GM18517 (cell line): ENCODE measurements at regions not wholly inside any gene's neighbourhood (a gene's known extent, or its start where the extent isn't known, plus 50 kb on each side); places are given as distances from the start of the nearest gene placed in this dataset.

Experiments used
- ATAC-seq: cut with Tn5 transposase; IDR thresholded peaks from one replicate; pipeline ENCODE4 v1.9.1; 2021; ENCODE audit warnings: mild to moderate bottlenecking, moderate library complexity; ENCODE audit not compliant: unreplicated experiment

DNA sequence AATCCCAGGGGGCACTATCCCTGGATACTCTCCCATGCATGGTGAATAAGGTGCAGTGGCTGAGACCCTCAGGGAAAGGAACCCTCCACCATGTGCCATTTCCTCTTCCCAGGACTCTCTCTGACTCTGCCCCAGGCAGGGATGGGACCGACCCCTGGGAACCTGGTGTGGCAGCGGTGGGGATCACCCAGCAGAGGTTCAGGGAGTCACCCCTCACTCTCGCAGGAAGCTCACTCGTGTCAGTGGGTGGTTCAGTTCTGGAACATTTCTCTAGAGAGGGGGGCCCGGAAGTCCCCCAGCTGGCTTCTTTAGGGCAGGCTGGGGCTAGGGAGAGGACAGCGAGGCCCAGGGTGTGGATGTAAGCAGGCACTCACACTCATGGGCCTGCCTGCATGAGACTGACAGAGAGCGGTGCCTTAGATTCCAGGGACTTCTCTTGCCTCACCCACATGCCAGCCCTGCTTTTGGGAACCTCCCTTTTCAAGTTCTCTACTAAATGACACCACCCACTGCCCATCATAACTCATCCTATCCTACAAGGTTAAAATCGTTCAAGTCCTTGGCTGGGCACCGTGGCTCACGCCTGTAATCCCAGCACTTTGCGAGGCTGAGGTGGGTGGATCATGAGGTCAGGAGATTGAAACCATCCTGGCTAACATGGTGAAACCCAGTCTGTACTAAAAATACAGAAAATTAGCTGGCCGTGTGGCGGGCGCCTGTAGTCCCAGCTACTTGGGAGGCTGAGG lies 109.7 kb upstream of the SDK2 start:
- ATAC-seq, result no peak

DNA sequence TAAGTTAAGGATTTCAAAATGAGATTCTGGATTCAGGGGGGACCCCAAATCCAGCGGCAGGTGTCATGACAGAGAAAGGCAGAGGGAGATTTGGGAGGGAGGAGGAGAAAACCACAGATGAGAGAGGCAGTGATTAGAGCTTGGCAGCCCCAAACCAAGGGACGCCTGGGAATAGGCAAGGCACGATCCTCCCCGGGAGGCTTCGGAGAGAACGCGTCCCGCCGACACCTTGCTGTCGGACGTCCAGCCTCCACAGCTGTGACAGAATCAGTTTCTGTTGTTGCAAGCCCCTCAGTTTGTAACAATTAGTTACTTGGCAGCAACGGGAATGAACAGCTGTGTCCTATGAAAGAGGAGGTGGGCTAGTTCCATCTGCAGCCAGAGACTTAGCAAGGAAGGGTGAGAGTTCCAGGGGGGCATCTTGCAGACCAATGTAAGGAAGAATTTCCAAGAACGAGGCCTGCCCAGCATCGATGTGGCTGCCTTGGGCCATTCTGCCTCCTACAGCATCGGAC lies 110.7 kb upstream of the SDK2 start:
- no peak for ATAC-seq

DNA sequence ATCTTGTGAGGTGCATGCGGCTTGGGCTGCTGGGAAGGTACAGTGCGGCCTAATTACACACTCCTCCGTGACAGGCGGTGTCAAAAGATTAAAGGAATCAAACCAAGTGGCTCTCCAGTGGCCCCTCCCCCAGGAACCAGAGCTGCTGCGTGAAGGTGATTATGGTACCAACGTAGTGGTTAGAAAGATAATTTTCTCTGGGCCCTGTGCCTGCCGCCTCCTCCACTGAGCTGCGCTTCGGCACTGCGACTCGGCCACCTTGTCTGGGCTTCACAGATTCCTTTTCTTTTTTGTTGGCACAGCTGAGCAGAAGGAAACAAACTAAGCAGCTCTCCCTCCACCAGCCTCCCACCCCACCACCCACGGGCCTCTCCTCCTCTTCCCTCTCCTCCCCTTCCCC lies 113.2 kb upstream of the SDK2 start:
- ATAC-seq, result no peak

GRCh38 chr17:73758245-73758644 lies 114.0 kb upstream of the SDK2 start:
- no peak for ATAC-seq

- ATAC-seq, result no peak
These were observed 115.1 kb upstream of the SDK2 start for GRCh38 chr17:73759324-73759723.

DNA sequence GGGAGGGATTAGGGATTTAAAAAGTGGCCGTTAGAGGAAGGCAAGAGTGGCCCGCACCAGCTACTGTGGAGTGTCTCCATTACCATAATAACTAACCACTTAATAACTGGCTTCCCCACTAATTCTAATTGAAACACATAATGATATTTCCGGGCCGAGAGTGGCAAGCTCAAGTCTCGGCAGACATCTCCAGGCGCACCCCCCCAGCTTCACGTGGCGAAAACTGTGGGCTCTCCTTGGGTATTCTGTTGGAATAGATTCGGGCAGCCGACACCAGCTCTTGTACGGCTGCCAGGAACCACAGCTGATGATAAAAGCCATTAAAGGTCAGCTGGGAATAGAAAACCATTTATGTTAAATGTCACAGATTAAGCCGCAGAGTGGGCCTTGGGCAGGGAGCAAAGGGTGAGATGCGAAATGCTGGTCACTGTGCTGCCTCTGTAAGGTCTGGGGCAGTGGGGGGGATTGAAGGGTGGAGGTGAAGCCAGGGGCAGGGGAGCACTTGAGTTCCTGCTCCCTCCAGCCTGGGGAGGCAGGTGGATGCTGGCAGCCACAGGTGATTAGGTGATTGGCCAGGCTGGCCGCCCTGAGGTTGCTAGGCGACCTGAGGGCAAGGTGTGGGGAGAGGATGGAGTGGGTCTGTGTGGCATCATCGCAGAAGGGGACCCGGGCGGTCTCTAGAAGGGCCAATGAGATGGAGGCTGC lies 115.6 kb upstream of the SDK2 start:
- no peak for ATAC-seq

GRCh38 chr17:73760439-73760758 lies 116.2 kb upstream of the SDK2 start:
- ATAC-seq, result no peak

GRCh38 chr17:73765824-73766563 lies 121.7 kb upstream of the SDK2 start:
- no peak for ATAC-seq

DNA sequence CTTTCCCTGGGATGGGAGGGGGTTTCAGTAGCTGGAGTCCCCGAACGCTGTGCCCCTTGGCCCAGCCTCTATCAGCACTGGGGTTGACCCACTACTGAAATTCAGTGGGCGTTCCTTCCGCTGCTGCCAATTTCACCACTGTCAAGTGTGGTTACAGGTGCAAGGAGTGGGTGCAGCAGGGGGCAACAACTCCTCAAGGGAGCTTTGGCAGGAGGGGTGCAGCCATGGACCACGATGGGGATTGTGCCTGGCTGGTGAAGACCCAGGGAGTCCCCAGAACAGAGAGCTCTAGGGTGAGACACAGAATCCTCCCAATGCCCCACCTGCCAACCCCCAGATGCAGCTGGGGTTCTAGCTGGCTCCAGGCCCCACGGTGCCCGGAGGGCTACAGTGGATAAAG lies 123.5 kb upstream of the SDK2 start:
- no peak for ATAC-seq

DNA sequence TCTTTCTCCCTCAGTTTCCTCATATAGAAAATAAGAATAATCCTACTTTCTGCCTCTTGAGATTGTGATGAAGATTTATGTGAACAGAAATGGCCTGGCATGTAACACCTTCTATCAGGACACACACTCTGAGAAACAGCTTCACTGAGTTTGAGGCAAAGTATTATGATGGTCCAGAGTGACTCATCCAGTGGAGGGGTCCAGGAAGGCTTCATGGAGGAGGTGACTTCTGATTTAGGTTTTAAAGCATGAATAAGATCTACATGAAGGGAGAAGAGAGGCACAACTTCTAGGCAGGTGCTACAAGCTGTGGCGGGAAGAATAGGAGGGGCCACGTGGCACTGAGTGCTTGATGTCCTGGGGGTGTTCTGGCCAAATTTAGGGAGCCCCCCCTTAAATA lies 124.4 kb upstream of the SDK2 start:
- ATAC-seq, result no peak

- no peak for ATAC-seq
These were observed 125.2 kb upstream of the SDK2 start for GRCh38 chr17:73769479-73769878.

DNA sequence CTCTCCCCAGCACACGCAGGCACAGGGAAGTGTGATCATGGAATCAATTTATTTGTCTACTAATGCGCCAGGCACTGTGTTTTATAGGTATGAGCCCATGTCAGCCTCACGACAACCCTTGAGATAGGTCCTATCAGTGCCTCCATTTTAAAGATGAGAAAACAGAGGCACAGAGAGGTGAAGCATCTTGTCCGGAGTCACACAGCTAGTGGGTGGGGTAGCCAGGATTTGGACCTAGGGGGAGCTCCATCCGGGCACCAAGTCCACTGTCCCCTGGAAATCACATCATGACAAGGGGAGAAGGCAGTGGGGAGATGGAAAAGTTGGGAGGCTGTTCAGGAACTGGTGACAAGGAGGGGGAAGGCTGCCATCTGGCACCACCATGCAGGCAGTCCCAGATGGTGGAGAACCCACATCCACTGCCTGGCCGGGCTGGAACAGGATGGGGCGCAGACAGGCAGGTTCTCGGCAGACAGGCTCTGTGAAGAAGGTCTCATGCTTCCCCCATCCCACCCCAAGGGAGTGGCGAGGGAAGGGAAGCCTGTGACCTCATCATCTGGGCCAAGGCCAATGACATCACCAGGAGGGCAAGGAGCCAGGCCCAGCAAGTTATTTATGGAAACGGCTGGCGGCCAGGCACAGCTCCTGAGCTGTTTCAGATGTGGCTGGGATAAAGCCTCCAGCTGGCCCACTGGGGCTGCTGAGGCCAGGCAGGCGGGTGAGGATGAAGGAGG lies 126.0 kb upstream of the SDK2 start:
- no peak for ATAC-seq

- ATAC-seq, result no peak
These were observed 126.6 kb upstream of the SDK2 start for GRCh38 chr17:73770849-73771229.

- ATAC-seq, result no peak
These were observed 128.0 kb upstream of the SDK2 start for GRCh38 chr17:73772107-73772705.

DNA sequence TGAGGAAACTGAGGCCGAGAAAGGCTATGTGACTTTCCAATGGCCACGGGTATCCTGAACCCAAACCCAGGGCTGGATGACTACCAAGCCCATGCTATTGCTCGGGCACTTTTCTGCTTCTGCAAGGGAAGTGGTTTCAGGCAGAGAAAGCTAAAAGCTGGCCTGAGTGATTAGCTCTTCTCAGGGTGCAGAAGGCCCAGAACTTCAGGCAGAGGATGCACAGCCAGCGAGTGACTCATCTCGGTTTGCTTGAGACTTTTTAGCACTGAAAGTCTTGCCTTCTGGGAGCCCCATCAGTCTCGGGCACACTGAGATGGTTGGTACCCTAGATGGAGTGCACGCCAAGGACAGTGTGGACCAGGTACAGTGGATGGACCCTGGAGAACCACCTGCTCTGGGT lies 129.5 kb upstream of the SDK2 start:
- no peak for ATAC-seq

- no peak for ATAC-seq
These were observed 130.6 kb upstream of the SDK2 start for GRCh38 chr17:73774852-73775251.

DNA sequence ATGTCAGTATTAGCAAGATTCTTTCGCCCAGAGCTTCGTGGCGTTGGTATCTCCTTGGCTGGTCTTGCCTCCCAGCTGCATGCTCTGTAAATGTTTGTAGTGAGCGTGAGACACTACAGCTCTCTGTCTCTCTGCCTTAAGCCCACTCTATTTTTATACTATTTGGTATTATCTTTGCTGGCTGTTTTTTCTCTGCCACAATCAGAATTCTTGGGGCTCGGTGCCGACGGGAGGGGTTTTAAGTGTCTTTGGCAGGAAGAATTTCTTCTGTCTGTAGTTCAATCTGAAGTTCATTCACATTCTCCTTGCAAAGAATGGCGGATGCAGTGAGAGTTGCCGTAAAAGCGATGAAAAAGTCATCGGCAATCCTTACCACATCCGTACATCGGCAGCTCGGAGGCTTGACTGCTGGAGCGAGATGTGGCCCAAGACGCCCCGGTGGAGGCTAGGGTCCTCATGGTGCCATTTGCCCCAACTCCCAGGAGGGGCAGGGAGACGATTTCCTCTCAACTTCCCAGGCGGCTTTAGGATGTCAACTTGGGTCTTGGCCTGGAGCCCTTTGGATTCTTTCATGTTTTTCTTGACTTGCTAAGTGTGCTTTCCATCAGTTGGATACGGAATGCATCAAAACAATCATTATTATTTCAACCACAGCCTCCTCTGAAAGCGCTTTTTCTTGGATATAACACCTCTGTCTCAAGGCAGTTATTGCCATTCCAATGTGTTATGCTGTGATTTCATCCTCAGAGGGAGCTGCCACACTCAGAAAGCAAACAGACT lies 132.3 kb upstream of the SDK2 start:
- ATAC-seq, result no peak

- no peak for ATAC-seq
These were observed 132.8 kb upstream of the SDK2 start for GRCh38 chr17:73777131-73777449.

DNA sequence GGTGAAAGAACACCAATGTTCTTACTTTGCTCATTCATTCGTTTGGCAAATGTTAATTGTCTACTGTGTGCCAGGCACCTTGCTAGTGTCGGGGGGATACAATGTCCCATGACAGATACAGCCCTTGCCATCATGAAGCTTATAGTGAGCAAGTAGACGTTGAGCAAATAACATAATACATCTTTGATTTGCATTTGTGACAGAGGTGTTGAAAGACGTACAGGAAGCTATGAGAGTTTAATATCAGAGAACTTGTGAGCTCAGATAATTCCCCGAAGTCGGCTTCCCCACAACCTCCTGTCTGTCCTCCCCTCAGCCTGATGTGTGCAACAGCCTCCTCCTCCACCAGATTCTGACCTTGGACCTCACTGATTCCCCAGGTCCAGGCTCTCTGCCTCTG lies 138.0 kb upstream of the SDK2 start:
- no peak for ATAC-seq

- no peak for ATAC-seq
These were observed 138.6 kb upstream of the SDK2 start for GRCh38 chr17:73782641-73783381.
